NCI-H748 (cell line): ENCODE measurements at regions not wholly inside any gene's neighbourhood (a gene's known extent, or its start where the extent isn't known, plus 50 kb on each side); places are given as distances from the start of the nearest gene placed in this dataset.
"Not testable (repeated sequence)": the region's sequence is repeated elsewhere in the genome, so short reads cannot be mapped to it uniquely, and the experiment has no call there.

Source experiments
- DNase-seq: peaks from one replicate; lab custom pipeline; 2025; ENCODE audit not compliant: unreplicated experiment; lab: John Stamatoyannopoulos, UW

- not testable (repeated sequence) for DNase-seq
These were observed 201.2 kb downstream of the POTEC start for GRCh38 chr18:14342170-14342569.

GRCh38 chr18:14336017-14336416 lies 203.8 kb upstream of the ZNF519 start:
- DNase-seq: not testable (repeated sequence)

DNA sequence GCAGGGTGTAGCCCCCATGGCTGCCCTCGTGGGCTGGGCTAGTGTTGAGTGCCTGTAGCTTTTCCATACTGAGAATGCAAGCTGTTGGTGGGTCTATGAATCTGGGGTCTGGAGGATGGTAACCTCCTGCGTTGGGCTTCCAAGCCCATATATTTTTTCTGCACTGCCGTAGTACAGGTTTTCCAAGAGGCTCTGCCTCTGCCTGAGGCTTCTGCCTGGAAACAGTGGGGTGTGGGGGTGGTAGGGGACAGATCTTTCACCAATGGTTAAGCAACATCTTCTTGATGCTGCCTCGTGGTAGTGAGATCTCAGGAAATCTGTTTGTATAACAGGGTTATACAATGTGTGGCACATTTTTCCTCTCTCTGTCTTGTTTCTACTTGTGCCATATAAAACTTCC lies 189.0 kb upstream of the ZNF519 start:
- not testable (repeated sequence) for DNase-seq

- not testable (repeated sequence) for DNase-seq
These were observed 169.0 kb upstream of the ZNF519 start for GRCh38 chr18:14301255-14301654.

GRCh38 chr18:14295081-14295480 lies 162.8 kb upstream of the ZNF519 start:
- DNase-seq: not testable (repeated sequence)

DNA sequence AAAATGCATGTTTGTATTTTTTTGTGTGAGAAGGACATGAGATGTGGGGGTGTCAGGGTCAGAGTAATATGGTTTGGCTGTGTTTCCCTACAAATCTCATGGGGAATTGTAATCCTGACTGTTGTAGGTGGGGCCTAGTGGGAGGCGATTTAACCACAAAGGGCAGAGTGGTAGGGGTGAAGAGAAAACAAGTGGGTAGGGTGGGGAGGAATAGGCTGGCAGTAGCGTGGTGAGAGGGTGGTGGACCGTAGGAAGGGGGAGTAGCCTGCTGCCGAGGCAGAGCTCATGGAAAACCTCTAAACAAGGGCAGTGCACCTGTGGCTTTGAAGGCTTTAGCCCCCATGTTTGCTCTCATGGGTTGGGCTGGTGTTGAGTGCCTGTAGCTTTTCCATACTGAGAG lies 152.8 kb upstream of the ZNF519 start:
- DNase-seq: no peak

DNA sequence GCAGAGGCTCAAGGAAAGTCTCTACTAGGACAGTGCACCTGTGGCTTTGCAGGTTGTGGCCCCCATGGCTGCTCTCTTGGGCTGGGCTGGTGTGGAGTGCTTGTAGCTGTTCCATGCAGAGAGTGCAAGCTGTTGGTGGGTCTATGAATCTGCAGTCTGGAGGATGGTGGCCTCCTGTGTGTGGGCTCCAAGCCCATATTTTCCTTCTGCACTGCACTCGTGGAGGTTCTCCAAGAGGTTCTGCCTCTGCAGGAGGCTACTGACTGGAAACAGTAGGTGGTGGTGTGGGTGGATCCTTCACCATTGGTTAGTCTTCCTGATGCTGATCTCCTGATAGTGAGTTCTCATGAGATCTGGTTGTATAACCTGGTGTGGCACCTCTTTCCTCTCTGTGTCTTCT lies 143.2 kb upstream of the ZNF519 start:
- not testable (repeated sequence) for DNase-seq

GRCh38 chr18:14265637-14266410 lies 133.6 kb upstream of the ZNF519 start:
- DNase-seq: not testable (repeated sequence)

GRCh38 chr18:14262786-14263185 lies 130.6 kb upstream of the ZNF519 start:
- DNase-seq: not testable (repeated sequence)

- not testable (repeated sequence) for DNase-seq
These were observed 117.9 kb upstream of the ZNF519 start for GRCh38 chr18:14250084-14250677.

- DNase-seq: not testable (repeated sequence)
These were observed 107.0 kb upstream of the ZNF519 start for GRCh38 chr18:14239224-14239623.

DNA sequence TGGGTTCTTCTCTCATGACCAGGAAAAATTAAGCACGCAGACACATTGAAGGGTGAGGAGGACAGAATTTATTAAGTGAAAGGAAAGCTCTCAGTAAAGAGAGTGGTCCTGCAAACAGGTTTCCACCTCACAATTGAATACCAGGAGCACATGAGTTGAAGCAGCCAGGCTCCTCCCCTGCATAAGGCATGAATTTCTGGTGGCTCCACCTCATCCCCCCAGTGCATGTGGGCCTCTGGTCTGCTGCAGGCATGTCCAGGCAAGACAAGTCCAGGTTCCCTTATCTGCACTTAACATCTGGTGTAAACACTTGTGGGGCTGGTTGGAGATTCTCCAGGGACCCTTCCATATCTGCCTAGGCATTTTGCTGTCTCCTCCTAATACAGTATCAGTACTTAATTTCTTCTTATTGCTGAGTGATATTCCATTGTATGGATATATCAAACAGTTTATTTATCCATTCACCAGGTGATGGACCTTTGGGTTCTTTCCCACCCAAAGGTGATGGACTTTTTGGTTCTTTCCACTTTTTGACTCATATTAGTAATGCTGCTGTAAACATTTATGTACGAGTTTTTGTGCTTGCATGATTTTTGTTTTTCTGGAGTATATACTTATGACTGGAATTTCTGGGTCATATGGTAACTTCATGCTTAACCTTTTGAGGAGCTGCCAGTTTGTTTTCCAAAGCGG lies 104.3 kb upstream of the ZNF519 start:
- not testable (repeated sequence) for DNase-seq

- DNase-seq: not testable (repeated sequence)
These were observed 93.0 kb upstream of the ZNF519 start for GRCh38 chr18:14225286-14225679.

GRCh38 chr18:14224551-14225285 lies 92.5 kb upstream of the ZNF519 start:
- not testable (repeated sequence) for DNase-seq

DNA sequence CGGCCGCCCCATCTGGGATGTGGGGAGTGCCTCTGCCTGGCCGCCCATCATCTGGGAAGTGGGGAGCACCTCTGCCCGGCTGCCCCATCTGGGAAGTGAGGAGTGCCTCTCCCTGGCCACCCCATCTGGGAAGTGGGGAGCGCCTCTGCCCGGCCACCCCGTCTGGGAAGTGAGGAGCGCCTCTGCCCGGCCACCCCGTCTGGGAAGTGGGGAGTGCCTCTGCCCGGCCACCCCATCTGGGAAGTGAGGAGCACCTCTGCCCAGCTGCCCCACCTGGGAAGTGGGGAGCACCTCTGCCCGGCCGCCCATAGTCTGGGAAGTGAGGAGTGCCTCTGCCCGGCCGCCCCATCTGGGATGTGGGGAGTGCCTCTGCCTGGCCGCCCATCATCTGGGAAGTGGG lies 91.7 kb upstream of the ZNF519 start:
- DNase-seq: not testable (repeated sequence)

DNA sequence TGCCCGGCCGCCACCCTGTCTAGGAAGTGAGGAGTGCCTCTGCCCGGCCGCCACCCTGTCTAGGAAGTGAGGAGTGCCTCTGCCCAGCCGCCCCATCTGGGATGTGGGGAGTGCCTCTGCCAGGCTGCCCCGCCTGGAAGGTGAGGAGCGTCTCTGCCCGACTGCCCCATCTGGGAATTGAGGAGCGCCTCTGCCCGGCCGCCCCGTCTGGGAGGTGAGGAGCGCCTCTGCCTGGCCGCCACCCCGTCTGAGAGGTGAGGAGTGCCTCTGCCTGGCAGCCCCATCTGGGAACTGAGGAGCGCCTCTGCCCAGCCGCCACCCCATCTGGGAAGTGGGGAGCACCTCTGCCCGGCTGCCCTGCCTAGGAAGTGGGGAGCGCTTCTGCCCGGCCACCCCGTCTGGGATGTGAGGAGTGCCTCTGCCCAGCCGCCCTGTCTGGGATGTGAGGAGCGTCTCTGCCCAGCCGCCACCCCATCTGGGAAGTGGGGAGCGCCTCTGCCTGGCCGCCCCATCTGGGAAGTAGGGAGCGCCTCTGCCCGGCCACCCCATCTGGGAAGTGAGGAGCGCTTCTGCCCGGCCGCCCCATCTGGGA lies 91.1 kb upstream of the ZNF519 start:
- DNase-seq: not testable (repeated sequence)

GRCh38 chr18:14222354-14223221 lies 90.4 kb upstream of the ZNF519 start:
- DNase-seq: not testable (repeated sequence)

- DNase-seq: no peak
These were observed 89.5 kb upstream of the ZNF519 start for GRCh38 chr18:14221689-14222088.

GRCh38 chr18:14215952-14216351 lies 83.7 kb upstream of the ZNF519 start:
- not testable (repeated sequence) for DNase-seq

GRCh38 chr18:14203424-14203823 lies 71.2 kb upstream of the ZNF519 start:
- DNase-seq: not testable (repeated sequence)
